B cell (primary cell): ENCODE measurements at regions not wholly inside any gene's neighbourhood (a gene's known extent, or its start where the extent isn't known, plus 50 kb on each side); places are given as distances from the start of the nearest gene placed in this dataset.

Experiments used
- EZH2 ChIP-seq: IDR thresholded peaks from 2 replicates; pipeline ENCODE4 v1.6.1; 2012; ENCODE audit warnings: borderline replicate concordance, low read depth, mild to moderate bottlenecking, moderate library complexity, low read length; ENCODE audit not compliant: insufficient read depth, poor library complexity, severe bottlenecking
- TF ChIP-seq, protein P1 (sequence below): fragments of 200-600 bp; IDR thresholded peaks from one replicate; pipeline ENCODE4 v1.8.0; 2022; ENCODE audit warnings: antibody characterized with exemption, mild to moderate bottlenecking

DNA sequence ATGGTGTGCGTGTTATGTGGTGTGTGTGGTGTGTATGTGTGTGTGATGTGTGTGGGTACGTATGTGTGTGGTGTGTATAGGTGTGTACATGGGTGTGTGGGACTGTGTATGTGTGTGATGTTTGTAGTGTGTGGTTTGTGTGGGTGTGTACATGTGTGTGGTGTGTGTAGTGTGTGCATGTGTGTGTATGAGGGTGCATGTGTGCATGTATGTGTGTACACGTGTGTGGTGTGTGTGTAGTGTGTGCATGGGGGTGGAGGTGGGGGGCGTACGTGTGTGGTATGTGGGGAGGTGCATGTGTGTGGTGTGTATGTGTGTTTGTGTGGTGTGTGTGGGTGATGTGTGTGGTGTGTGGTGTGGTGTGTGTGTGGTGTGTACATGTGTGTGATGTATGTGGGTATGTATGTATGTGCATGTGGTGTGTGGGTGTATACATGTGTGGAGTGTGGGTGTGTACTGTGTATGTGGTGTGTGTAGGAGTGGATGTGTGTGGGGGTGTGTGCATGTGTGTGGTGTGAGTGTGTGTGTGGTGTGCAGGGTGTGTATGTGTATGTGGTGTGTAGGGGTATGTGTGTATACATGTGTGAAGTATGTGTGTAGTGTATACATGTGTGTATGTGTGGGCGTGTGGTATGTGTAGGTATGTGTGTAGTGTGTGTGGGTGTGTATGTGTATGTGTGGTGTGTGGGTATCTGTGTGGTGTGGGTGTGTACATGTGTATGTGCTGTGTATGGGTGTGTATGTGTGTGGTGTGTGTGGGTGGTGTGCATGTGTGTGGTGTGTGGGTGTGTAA, 119.8 kb upstream of the GSC start:
- TF ChIP-seq, protein P1, sequence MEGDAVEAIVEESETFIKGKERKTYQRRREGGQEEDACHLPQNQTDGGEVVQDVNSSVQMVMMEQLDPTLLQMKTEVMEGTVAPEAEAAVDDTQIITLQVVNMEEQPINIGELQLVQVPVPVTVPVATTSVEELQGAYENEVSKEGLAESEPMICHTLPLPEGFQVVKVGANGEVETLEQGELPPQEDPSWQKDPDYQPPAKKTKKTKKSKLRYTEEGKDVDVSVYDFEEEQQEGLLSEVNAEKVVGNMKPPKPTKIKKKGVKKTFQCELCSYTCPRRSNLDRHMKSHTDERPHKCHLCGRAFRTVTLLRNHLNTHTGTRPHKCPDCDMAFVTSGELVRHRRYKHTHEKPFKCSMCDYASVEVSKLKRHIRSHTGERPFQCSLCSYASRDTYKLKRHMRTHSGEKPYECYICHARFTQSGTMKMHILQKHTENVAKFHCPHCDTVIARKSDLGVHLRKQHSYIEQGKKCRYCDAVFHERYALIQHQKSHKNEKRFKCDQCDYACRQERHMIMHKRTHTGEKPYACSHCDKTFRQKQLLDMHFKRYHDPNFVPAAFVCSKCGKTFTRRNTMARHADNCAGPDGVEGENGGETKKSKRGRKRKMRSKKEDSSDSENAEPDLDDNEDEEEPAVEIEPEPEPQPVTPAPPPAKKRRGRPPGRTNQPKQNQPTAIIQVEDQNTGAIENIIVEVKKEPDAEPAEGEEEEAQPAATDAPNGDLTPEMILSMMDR = no peak
- TF ChIP-seq EZH2 = no peak
